ENCODE measurements at regions not wholly inside any gene's neighbourhood (a gene's known extent, or its start where the extent isn't known, plus 50 kb on each side); places are given as distances from the start of the nearest gene placed in this dataset.
"Not testable (repeated sequence)": the region's sequence is repeated elsewhere in the genome, so short reads cannot be mapped to it uniquely, and the experiment has no call there.

- Histone ChIP-seq H3K36me3 (replicated peaks in 1 of 2; ENCODE audit: insufficient read depth in 1 of 2, low read depth in 2 of 2) (no peaks in the 10 kb centered on the region), H3K27me3 (no peaks in the 10 kb centered on the region), H3K27ac (no peak overlapping the region), H3K9me3 (no peaks in the 10 kb centered on the region), H3K4me1 (no peaks in the 10 kb centered on the region), H3K4me3 (no peak overlapping the region)
- intact Hi-C loops (cut with DNase I) = no loop called here
- DNase-seq (no peak), ATAC-seq (no peak)
- TF ChIP-seq CTCF (IDR thresholded peaks at IDR 0.05) = no peak
- no peak for TF ChIP-seq POLR2A (IDR thresholded peaks at IDR 0.05)
- WGBS, 2 donors = 80 to 87% methylated on average over 21 to 27 of the region's 38 CpGs
These were observed 137.8 kb upstream of the PALMD start for GRCh38 chr1:99507906-99508732.

GRCh38 chr1:99508733-99509445 lies 137.0 kb upstream of the PALMD start:
- DNase-seq; H3K4me1 ChIP-seq; H3K4me3 ChIP-seq; intact Hi-C loops (cut with DNase I); H3K36me3 ChIP-seq (replicated peaks in 1 of 2; ENCODE audit: insufficient read depth in 1 of 2, low read depth in 2 of 2); ATAC-seq; H3K27ac ChIP-seq; H3K27me3 ChIP-seq; H3K9me3 ChIP-seq: not testable (repeated sequence)
- 77 to 80% methylated on average over 22 to 24 of the region's 24 CpGs for WGBS, 2 donors

- intact Hi-C loops (cut with DNase I); DNase-seq: not testable (repeated sequence)
- 64 to 67% methylated on average over 8 of the region's 8 CpGs for WGBS, 2 donors
These were observed 130.9 kb upstream of the PALMD start for GRCh38 chr1:99514823-99515552.

GRCh38 chr1:99516141-99516540 lies 129.8 kb upstream of the PALMD start:
- no peak overlapping the region for H3K4me3 ChIP-seq
- H3K27ac ChIP-seq = no peak overlapping the region
- no peaks in the 10 kb centered on the region for H3K36me3 ChIP-seq (replicated peaks in 1 of 2; ENCODE audit: insufficient read depth in 1 of 2, low read depth in 2 of 2)
- 32 to 64% methylated on average over 1 of the region's 1 CpG for WGBS, 2 donors
- H3K27me3 ChIP-seq = no peaks in the 10 kb centered on the region
- no peaks in the 10 kb centered on the region for H3K4me1 ChIP-seq
- no peak for DNase-seq
- no peaks in the 10 kb centered on the region for H3K9me3 ChIP-seq
- intact Hi-C loops (cut with DNase I) = no loop called here
- no peak for TF ChIP-seq POLR2A (IDR thresholded peaks at IDR 0.05)
- TF ChIP-seq CTCF (IDR thresholded peaks at IDR 0.05) = no peak
- no peak for ATAC-seq

More at GRCh38 chr1:99514823-99515552, 130.9 kb upstream of the PALMD start:
- H3K4me1 ChIP-seq; H3K4me3 ChIP-seq; H3K27me3 ChIP-seq; H3K9me3 ChIP-seq; H3K36me3 ChIP-seq (replicated peaks in 1 of 2; ENCODE audit: insufficient read depth in 1 of 2, low read depth in 2 of 2); H3K27ac ChIP-seq; ATAC-seq: not testable (repeated sequence)

GRCh38 chr1:99520121-99520520 lies 125.8 kb upstream of the PALMD start:
- TF ChIP-seq POLR2A (IDR thresholded peaks at IDR 0.05) = no peak
- TF ChIP-seq CTCF (IDR thresholded peaks at IDR 0.05) = no peak
- Histone ChIP-seq H3K27ac (no peak overlapping the region), H3K4me3 (no peak overlapping the region), H3K9me3 (no peaks in the 10 kb centered on the region), H3K4me1 (no peaks in the 10 kb centered on the region), H3K27me3 (no peaks in the 10 kb centered on the region), H3K36me3 (replicated peaks in 1 of 2; ENCODE audit: insufficient read depth in 1 of 2, low read depth in 2 of 2) (no peaks in the 10 kb centered on the region)
- no peak for ATAC-seq
- no peak for DNase-seq
- intact Hi-C loops (cut with DNase I) = no loop called here
